Spleen (tissue), 11 donors: ENCODE measurements at regions not wholly inside any gene's neighbourhood (a gene's known extent, or its start where the extent isn't known, plus 50 kb on each side); places are given as distances from the start of the nearest gene placed in this dataset.
"Not testable (repeated sequence)": the region's sequence is repeated elsewhere in the genome, so short reads cannot be mapped to it uniquely, and the experiment has no call there.

Experiments used
- DNase-seq: peaks from one replicate; pipeline ENCODE4 v3.0.0-alpha.2; 2020
- H3K27ac ChIP-seq, 8 donors: fragments of 200-600 bp; sonication (generic) in 7 of 8; 1 replicate in 4 of 8; 2 replicates in 4 of 8; pipeline versions ENCODE4 v1.5.0 to v1.8.0; 2016 to 2021; ENCODE audit warnings: inconsistent platforms in 4 of 8, mild to moderate bottlenecking in 4 of 8, moderate library complexity in 1 of 8
- H3K27me3 ChIP-seq, 7 donors: fragments of 200-600 bp; sonication (generic) in 6 of 7; replicated peaks in 1 of 7; 1 replicate in 4 of 7; 2 replicates in 3 of 7; pipeline versions ENCODE4 v1.5.0 to v1.8.0; 2016 to 2021; ENCODE audit warnings: inconsistent platforms in 3 of 7, mild to moderate bottlenecking in 1 of 7
- H3K36me3 ChIP-seq, 6 donors: fragments of 200-600 bp; sonication (generic) in 5 of 6; 1 replicate in 4 of 6; 2 replicates in 2 of 6; pipeline versions ENCODE4 v1.5.0 to v1.8.0; 2016 to 2021; ENCODE audit warnings: inconsistent platforms in 2 of 6
- H3K4me1 ChIP-seq, 6 donors: fragments of 200-600 bp; sonication (generic) in 5 of 6; 1 replicate in 3 of 6; 2 replicates in 3 of 6; pipeline versions ENCODE4 v1.5.0 to v1.8.0; 2016 to 2021; ENCODE audit warnings: inconsistent platforms in 3 of 6
- H3K4me3 ChIP-seq, 8 donors: fragments of 200-600 bp; sonication (generic) in 7 of 8; 1 replicate in 4 of 8; 2 replicates in 4 of 8; pipeline versions ENCODE4 v1.5.0 to v1.8.0; 2016 to 2021; ENCODE audit warnings: inconsistent platforms in 4 of 8, mild to moderate bottlenecking in 4 of 8, moderate library complexity in 2 of 8
- H3K9me3 ChIP-seq, 8 donors: fragments of 200-600 bp; sonication (generic) in 7 of 8; 1 replicate in 4 of 8; 2 replicates in 4 of 8; pipeline versions ENCODE4 v1.5.0 to v1.8.0; 2016 to 2021; ENCODE audit warnings: inconsistent platforms in 4 of 8
- CTCF ChIP-seq, 11 experiments: fragments of 200-600 bp in 7 of 11; fragments of 450-650 bp in 4 of 11; sonication (generic) in 4 of 11; IDR thresholded peaks in 8 of 11; conservative IDR thresholded peaks in 3 of 11; 1 replicate in 7 of 11; 2 replicates in 4 of 11; pipeline versions ENCODE4 v1.4.0 to v1.8.0; 2016 to 2021; ENCODE audit warnings: antibody characterized with exemption in 11 of 11, inconsistent platforms in 4 of 11, mild to moderate bottlenecking in 1 of 11
- POLR2A ChIP-seq, 3 donors: fragments of 450-650 bp; IDR thresholded peaks; one replicate each; pipeline ENCODE4 v1.5.1; 2017; ENCODE audit warnings: antibody characterized with exemption in 3 of 3, mild to moderate bottlenecking in 1 of 3
- POLR2AphosphoS5 ChIP-seq, 3 donors: sonication (generic); formaldehyde crosslinking; IDR thresholded peaks; one replicate each; pipeline ENCODE4 v1.5.1; 2017; ENCODE audit warnings: antibody characterized with exemption in 3 of 3
- WGBS, 5 donors: extraction: QIAGEN DNeasy Blood & Tissue Kit in 3 of 5; methylation state at CpG; one replicate each; pipeline versions ENCODE4 v1.1.5 to v1.1.7; 2013 to 2018; 5-methylcytosine and 5-hydroxymethylcytosine counted together
- intact Hi-C: fragments of 100-400 bp; cut with DNase I; formaldehyde crosslinking; loops from one replicate; pipeline ENCODE4 v1.15.0; 2023; ENCODE audit warnings: low total_unique reads
- donor health status: healthy with polysubstance abuse.
- donor health status: DM: no; HTN: no; CAD: no; lungs with moderate emphysema.
- donor health status: DM: no; HTN: no; CAD: no.
- donor health status: Bipolar disorder and iron deficiency.
- donor health status: healthy.
- donor health status: DM: no; HTN: no; CAD: no.
- donor health status: DM: yes; HTN: yes; CAD: no.

- no peak overlapping the region for H3K27ac ChIP-seq
- no peak for TF ChIP-seq POLR2AphosphoS5 (IDR thresholded peaks at IDR 0.05)
- TF ChIP-seq POLR2A (IDR thresholded peaks at IDR 0.05) = no peak
- no peak for TF ChIP-seq CTCF (IDR thresholded peaks at IDR 0.05 in 8 of 11, conservative IDR thresholded peaks at IDR 0.05 in 3 of 11)
- H3K27me3 ChIP-seq = no peaks in the 10 kb centered on the region
- no peaks in the 10 kb centered on the region for H3K36me3 ChIP-seq
- intact Hi-C loops = no loop called here
- H3K4me1 ChIP-seq = no peaks in the 10 kb centered on the region
- 64 to 91% (median 81%) methylated on average over 4 of the region's 4 CpGs for WGBS, 5 donors
- peaks cover 0 to 39% (median 27%) of the 10 kb centered on the region in 8 donors for H3K9me3 ChIP-seq
- no peak overlapping the region for H3K4me3 ChIP-seq
- no peak for DNase-seq
Observed at GRCh38 chr5:30368064-30368463, 825.4 kb upstream of the CDH6 start.

- DNase-seq, intact Hi-C loops, H3K4me3 ChIP-seq, H3K27me3 ChIP-seq, H3K27ac ChIP-seq, H3K36me3 ChIP-seq, H3K4me1 ChIP-seq: not testable (repeated sequence)
- H3K9me3 ChIP-seq = peaks cover 0 to 62% (median 35%) of the 10 kb centered on the region in 8 donors
- 80 to 92% (median 87%) methylated on average over 8 of the region's 8 CpGs for WGBS, 5 donors
Observed at GRCh38 chr5:30365031-30365430, 828.5 kb upstream of the CDH6 start.

- TF ChIP-seq CTCF (IDR thresholded peaks at IDR 0.05 in 8 of 11, conservative IDR thresholded peaks at IDR 0.05 in 3 of 11) (no peak), POLR2A (IDR thresholded peaks at IDR 0.05) (no peak), POLR2AphosphoS5 (IDR thresholded peaks at IDR 0.05) (no peak)
- Histone ChIP-seq H3K4me3 (no peak overlapping the region), H3K4me1 (no peaks in the 10 kb centered on the region), H3K36me3 (no peaks in the 10 kb centered on the region), H3K9me3 (peaks cover 0 to 32% (median 14%) of the 10 kb centered on the region in 8 donors), H3K27me3 (no peaks in the 10 kb centered on the region), H3K27ac (no peak overlapping the region)
- WGBS, 5 donors = 72 to 92% (median 79%) methylated on average over 1 of the region's 1 CpG
- intact Hi-C loops = no loop called here
- DNase-seq = no peak
Observed at GRCh38 chr5:30357371-30357770, 836.1 kb upstream of the CDH6 start.

- no peak overlapping the region for H3K4me3 ChIP-seq
- intact Hi-C loops = no loop called here
- WGBS, 5 donors = 70 to 77% (median 73%) methylated on average over 5 of the region's 5 CpGs
- TF ChIP-seq POLR2A (IDR thresholded peaks at IDR 0.05) (no peak), POLR2AphosphoS5 (IDR thresholded peaks at IDR 0.05) (no peak), CTCF (IDR thresholded peaks at IDR 0.05 in 8 of 11, conservative IDR thresholded peaks at IDR 0.05 in 3 of 11) (no peak)
- no peaks in the 10 kb centered on the region for H3K4me1 ChIP-seq
- no peak overlapping the region for H3K27ac ChIP-seq
- H3K27me3 ChIP-seq = no peaks in the 10 kb centered on the region
- no peak for DNase-seq
- no peaks in the 10 kb centered on the region for H3K36me3 ChIP-seq
- peaks cover 0 to 23% (median 12%) of the 10 kb centered on the region in 8 donors for H3K9me3 ChIP-seq
Observed at GRCh38 chr5:30355675-30356074, 837.8 kb upstream of the CDH6 start.

GRCh38 chr5:30347858-30348257, 845.6 kb upstream of the CDH6 start:
- intact Hi-C loops = no loop called here
- no peak overlapping the region for H3K4me3 ChIP-seq
- H3K36me3 ChIP-seq = no peaks in the 10 kb centered on the region
- 75 to 85% (median 80%) methylated on average over 3 of the region's 3 CpGs for WGBS, 5 donors
- H3K9me3 ChIP-seq = peaks cover 0 to 12% (median 0%) of the 10 kb centered on the region in 8 donors
- no peaks in the 10 kb centered on the region for H3K4me1 ChIP-seq
- H3K27ac ChIP-seq = no peak overlapping the region
- no peak for DNase-seq
- TF ChIP-seq POLR2AphosphoS5 (IDR thresholded peaks at IDR 0.05) (no peak), POLR2A (IDR thresholded peaks at IDR 0.05) (no peak)
- H3K27me3 ChIP-seq = no peaks in the 10 kb centered on the region

GRCh38 chr5:30345539-30346345, 847.7 kb upstream of the CDH6 start:
- peaks cover 0 to 19% (median 5%) of the 10 kb centered on the region in 8 donors for H3K9me3 ChIP-seq
- H3K4me1 ChIP-seq, H3K27me3 ChIP-seq, H3K36me3 ChIP-seq, intact Hi-C loops, H3K27ac ChIP-seq, H3K4me3 ChIP-seq: not testable (repeated sequence)
- DNase-seq = peak; percentile 64
- WGBS, 5 donors = 77 to 91% (median 78%) methylated on average over 20 to 50 of the region's 50 CpGs
